ENCODE measurements at regions not wholly inside any gene's neighbourhood (a gene's known extent, or its start where the extent isn't known, plus 50 kb on each side); places are given as distances from the start of the nearest gene placed in this dataset.

- Histone ChIP-seq H4K8ac (ENCODE audit: extremely low read depth, insufficient read depth, low read length) (no peak overlapping the region), H3K27me3 (replicated peaks in 1 of 4; ENCODE audit: control insufficient read depth in 3 of 4, extremely low read depth in 1 of 4, insufficient read depth in 3 of 4, low read length in 3 of 4) (no peaks in the 10 kb centered on the region), H2BK15ac (ENCODE audit: low read length) (no peak overlapping the region), H2BK5ac (ENCODE audit: low read depth, low read length) (no peak overlapping the region), H3K79me1 (ENCODE audit: low read depth, low read length) (no peaks in the 10 kb centered on the region), H3K23ac (ENCODE audit: insufficient read length) (no peak overlapping the region), H3K4me1 (replicated peaks in 1 of 4; ENCODE audit: control insufficient read depth in 3 of 4, insufficient read depth in 4 of 4, low read length in 3 of 4) (no peaks in the 10 kb centered on the region), H2BK120ac (replicated peaks; ENCODE audit: low read depth, low read length) (no peak overlapping the region), H2AFZ (ENCODE audit: low read length) (no peak overlapping the region), H3K18ac (ENCODE audit: extremely low read depth, low read length) (no peak overlapping the region), H3K4ac (replicated peaks; ENCODE audit: insufficient read length, low read depth, low read length) (no peak overlapping the region), H3K56ac (replicated peaks; ENCODE audit: insufficient read length, low read depth, low read length) (no peak overlapping the region), H2BK20ac (ENCODE audit: low read length) (no peak overlapping the region), H4K20me1 (replicated peaks in 1 of 2; ENCODE audit: control insufficient read depth in 1 of 2, insufficient read depth in 2 of 2, low read length in 2 of 2) (no peaks in the 10 kb centered on the region), H3K23me2 (ENCODE audit: low read depth, low read length) (no peaks in the 10 kb centered on the region; the same call in 1 of the 2 replicates), H3K4me3 (ENCODE audit: extremely low read depth in 1 of 4, insufficient read depth in 2 of 4, low read depth in 3 of 4, low read length in 4 of 4) (no peak overlapping the region), H3K9ac (replicated peaks in 1 of 4; ENCODE audit: extremely low read depth in 1 of 4, low read depth in 3 of 4, low read length in 3 of 4) (no peak overlapping the region), H4K91ac (replicated peaks; ENCODE audit: insufficient read length, low read length) (no peak overlapping the region), H3K9me3 (ENCODE audit: insufficient read depth in 2 of 2, low read depth in 1 of 2, low read length in 1 of 2) (no peaks in the 10 kb centered on the region; a peak in 1 of 4 replicates), H3K36me3 (ENCODE audit: control insufficient read depth in 2 of 4, insufficient read depth in 4 of 4, low read length in 3 of 4) (no peaks in the 10 kb centered on the region), H2AK5ac (ENCODE audit: low read depth, low read length) (no peak overlapping the region), H3K27ac (ENCODE audit: low read depth, low read length) (no peak overlapping the region), H3K79me2 (ENCODE audit: control insufficient read depth in 1 of 2, insufficient read depth in 2 of 2, low read length in 2 of 2) (no peaks in the 10 kb centered on the region), H3K14ac (ENCODE audit: insufficient read length) (no peak overlapping the region), H3K4me2 (ENCODE audit: insufficient read depth in 1 of 2, low read depth in 2 of 2, low read length in 2 of 2) (no peak overlapping the region), H4K5ac (ENCODE audit: insufficient read length, low read depth, low read length) (no peak overlapping the region), H2BK12ac (ENCODE audit: low read depth, low read length) (no peak overlapping the region)
- ChIA-PET POLR2A (ENCODE audit: partially characterized antibody) (no interaction called here), CTCF (ENCODE audit: partially characterized antibody) (interaction anchor here (0.9 kb wide), 1 partner anchor 283 kb away, joined by 3 read pairs; no protein-coding TSS in a partner anchor)
- FAIRE-seq (no peak), DNase-seq (ENCODE audit: low read depth in 1 of 2, low spot score in 2 of 2) (no peak)
- 83% methylated on average over 3 of the region's 3 CpGs; no CpG with 5 or more reads in 1 of the 2 experiments for WGBS, 2 experiments (ENCODE audit: extremely low coverage in 1 of 2, insufficient coverage in 1 of 2, insufficient read length in 1 of 2, insufficient replicate concordance in 2 of 2, low coverage in 1 of 2, low lambda C conversion rate in 2 of 2, missing lambda C conversion rate in 1 of 2)
- no peak for TF ChIP-seq SUZ12 (IDR thresholded peaks at IDR 0.05; ENCODE audit: low read length)
- no peak for TF ChIP-seq PHF8 (conservative IDR thresholded peaks at IDR 0.05; ENCODE audit: low read depth, low read length)
- no peak for TF ChIP-seq SP2 (IDR thresholded peaks at IDR 0.05; ENCODE audit: low read length)
- TF ChIP-seq CBX8 (IDR thresholded peaks at IDR 0.05; ENCODE audit: borderline replicate concordance, low read depth, low read length): no peak
- no peak for TF ChIP-seq EGR1 (IDR thresholded peaks at IDR 0.05; ENCODE audit: borderline replicate concordance, low read depth, low read length)
- TF ChIP-seq POLR2AphosphoS5 (IDR thresholded peaks at IDR 0.05; ENCODE audit: low read depth, low read length): no peak
- TF ChIP-seq BRCA1 (IDR thresholded peaks at IDR 0.05; ENCODE audit: low read depth, low read length): no peak
- TF ChIP-seq SIX5 (IDR thresholded peaks at IDR 0.05; ENCODE audit: low read depth, low read length): no peak
- no peak for TF ChIP-seq CHD2 (IDR thresholded peaks at IDR 0.05; ENCODE audit: low read length)
- TF ChIP-seq SRF (IDR thresholded peaks at IDR 0.05; ENCODE audit: low read depth, low read length): no peak
- TF ChIP-seq KDM1A (IDR thresholded peaks at IDR 0.05; ENCODE audit: borderline replicate concordance, low read length): no peak
- no peak for TF ChIP-seq RNF2 (IDR thresholded peaks at IDR 0.05; ENCODE audit: borderline replicate concordance, low read depth, low read length, missing control alignments, poor library complexity, severe bottlenecking)
- TF ChIP-seq HDAC6 (IDR thresholded peaks at IDR 0.05; ENCODE audit: low read depth, low read length): no peak
Observed at GRCh38 chr2:122244598-122245229, 489.3 kb downstream of the TSN start.
